Lung (tissue), 11 donors: ENCODE measurements at regions not wholly inside any gene's neighbourhood (a gene's known extent, or its start where the extent isn't known, plus 50 kb on each side); places are given as distances from the start of the nearest gene placed in this dataset.

Source experiments
- ATAC-seq: fragments of 200-7000 bp; cut with Tn5 transposase; one replicate; pipeline ENCODE4 v1.9.1; 2020; ENCODE audit warnings: moderate number of reproducible peaks; ENCODE audit not compliant: insufficient read depth, low FRiP score
- DNase-seq, 3 donors: peaks; one replicate each; pipeline ENCODE4 v3.0.0-alpha.2; 2013 to 2017
- H3K27ac ChIP-seq, 2 donors: one replicate each; pipeline ENCODE4 v1.5.1; 2013; ENCODE audit warnings: mild to moderate bottlenecking in 2 of 2, moderate library complexity in 2 of 2, control low read depth in 1 of 2, inconsistent platforms in 1 of 2, low read depth in 1 of 2, low read length in 1 of 2
- H3K27me3 ChIP-seq, 3 donors: one replicate each; pipeline ENCODE4 v1.5.1; 2013; ENCODE audit warnings: low read length in 2 of 3; ENCODE audit not compliant: control insufficient read depth in 3 of 3, insufficient read depth in 3 of 3
- H3K36me3 ChIP-seq, 4 donors: one replicate each; pipeline ENCODE4 v1.5.1; 2013; ENCODE audit warnings: low read length in 4 of 4, mild to moderate bottlenecking in 1 of 4, moderate library complexity in 1 of 4; ENCODE audit not compliant: control insufficient read depth in 4 of 4, insufficient read depth in 4 of 4
- H3K4me1 ChIP-seq, 5 donors: one replicate each; pipeline ENCODE4 v1.5.1; 2013; ENCODE audit warnings: low read length in 5 of 5, mild to moderate bottlenecking in 2 of 5, moderate library complexity in 1 of 5; ENCODE audit not compliant: control insufficient read depth in 5 of 5, insufficient read depth in 5 of 5
- H3K4me3 ChIP-seq: one replicate; pipeline ENCODE4 v1.5.1; 2013; ENCODE audit warnings: mild to moderate bottlenecking, control low read depth, moderate library complexity
- H3K9ac ChIP-seq, 2 donors: one replicate each; pipeline ENCODE4 v1.5.1; 2013; ENCODE audit warnings: low read length in 2 of 2, control low read depth in 1 of 2; ENCODE audit not compliant: insufficient read depth in 1 of 2
- H3K9me3 ChIP-seq, 4 donors: one replicate each; pipeline ENCODE4 v1.5.1; 2013; ENCODE audit warnings: low read length in 3 of 4, mild to moderate bottlenecking in 1 of 4, moderate library complexity in 1 of 4; ENCODE audit not compliant: control insufficient read depth in 4 of 4, insufficient read depth in 3 of 4
- WGBS, 2 donors: extraction: QIAGEN DNeasy Blood & Tissue Kit; methylation state at CpG; one replicate each; pipeline ENCODE4 v1.1.7; 2013; 5-methylcytosine and 5-hydroxymethylcytosine counted together
- TF ChIP-seq, protein P1 (sequence below): IDR thresholded peaks from 2 replicates; pipeline ENCODE4 v1.5.1; 2012; ENCODE audit warnings: mild to moderate bottlenecking; ENCODE audit errors: control extremely low read depth, extremely low read depth
- donor health status: control.
- donor health status: control.
- donor health status: Bipolar disorder and iron deficiency.
- donor health status: healthy.
- donor health status: DM: yes; HTN: yes; CAD: no.

GRCh38 chrX:124975456-124975855 lies 344.2 kb upstream of the TEX13C start:
- ATAC-seq, result no peak

DNA sequence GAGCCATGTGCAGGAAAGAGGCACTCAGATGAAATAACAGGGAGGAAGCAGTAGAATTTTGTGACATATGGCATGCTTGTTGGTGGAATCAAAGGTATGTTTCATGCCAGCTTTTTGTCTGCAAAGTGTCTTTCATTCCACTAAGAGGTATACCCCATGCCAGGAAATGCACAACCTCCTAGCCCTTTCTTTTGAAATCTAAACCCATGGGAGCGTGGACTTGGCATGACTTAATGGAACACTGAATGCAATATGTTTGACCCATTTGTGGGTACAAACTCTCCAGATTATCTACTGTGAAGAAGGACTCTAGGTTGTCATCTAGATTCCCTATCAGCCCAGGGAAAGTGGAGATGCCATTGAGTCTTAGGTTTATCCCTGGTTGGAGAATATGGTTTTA lies 338.3 kb upstream of the TEX13C start:
- H3K9ac ChIP-seq, result no peak overlapping the region
- ATAC-seq, result no peak
- H3K27ac ChIP-seq, result no peak overlapping the region
- H3K36me3 ChIP-seq, result no peaks in the 10 kb centered on the region
- no peaks in the 10 kb centered on the region for H3K4me1 ChIP-seq
- no peak for DNase-seq
- no peaks in the 10 kb centered on the region for H3K27me3 ChIP-seq
- H3K4me3 ChIP-seq, result no peak overlapping the region
- no peaks in the 10 kb centered on the region for H3K9me3 ChIP-seq
- 73 to 95% methylated on average over 1 of the region's 1 CpG for WGBS, 2 donors
- TF ChIP-seq, protein P1, sequence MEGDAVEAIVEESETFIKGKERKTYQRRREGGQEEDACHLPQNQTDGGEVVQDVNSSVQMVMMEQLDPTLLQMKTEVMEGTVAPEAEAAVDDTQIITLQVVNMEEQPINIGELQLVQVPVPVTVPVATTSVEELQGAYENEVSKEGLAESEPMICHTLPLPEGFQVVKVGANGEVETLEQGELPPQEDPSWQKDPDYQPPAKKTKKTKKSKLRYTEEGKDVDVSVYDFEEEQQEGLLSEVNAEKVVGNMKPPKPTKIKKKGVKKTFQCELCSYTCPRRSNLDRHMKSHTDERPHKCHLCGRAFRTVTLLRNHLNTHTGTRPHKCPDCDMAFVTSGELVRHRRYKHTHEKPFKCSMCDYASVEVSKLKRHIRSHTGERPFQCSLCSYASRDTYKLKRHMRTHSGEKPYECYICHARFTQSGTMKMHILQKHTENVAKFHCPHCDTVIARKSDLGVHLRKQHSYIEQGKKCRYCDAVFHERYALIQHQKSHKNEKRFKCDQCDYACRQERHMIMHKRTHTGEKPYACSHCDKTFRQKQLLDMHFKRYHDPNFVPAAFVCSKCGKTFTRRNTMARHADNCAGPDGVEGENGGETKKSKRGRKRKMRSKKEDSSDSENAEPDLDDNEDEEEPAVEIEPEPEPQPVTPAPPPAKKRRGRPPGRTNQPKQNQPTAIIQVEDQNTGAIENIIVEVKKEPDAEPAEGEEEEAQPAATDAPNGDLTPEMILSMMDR, result no peak

More at GRCh38 chrX:124975456-124975855, 344.2 kb upstream of the TEX13C start:
- Histone ChIP-seq H3K36me3 (no peaks in the 10 kb centered on the region), H3K27me3 (no peaks in the 10 kb centered on the region), H3K9ac (no peak overlapping the region), H3K9me3 (no peaks in the 10 kb centered on the region), H3K4me3 (no peak overlapping the region), H3K27ac (no peak overlapping the region), H3K4me1 (no peaks in the 10 kb centered on the region)
- 80 to 92% methylated on average over 3 of the region's 3 CpGs for WGBS, 2 donors
- DNase-seq, result no peak
- TF ChIP-seq, protein P1, result no peak

GRCh38 chrX:124984140-124984813 lies 335.4 kb upstream of the TEX13C start:
- 49 to 79% methylated on average over 3 of the region's 3 CpGs for WGBS, 2 donors
- Histone ChIP-seq H3K4me3 (no peak overlapping the region), H3K27me3 (no peaks in the 10 kb centered on the region), H3K4me1 (no peaks in the 10 kb centered on the region), H3K9me3 (no peaks in the 10 kb centered on the region), H3K27ac (no peak overlapping the region), H3K9ac (no peak overlapping the region), H3K36me3 (no peaks in the 10 kb centered on the region)
- TF ChIP-seq, protein P1, result no peak
- DNase-seq (no peak), ATAC-seq (no peak)

GRCh38 chrX:124986284-124986683 lies 333.4 kb upstream of the TEX13C start:
- TF ChIP-seq, protein P1, result no peak
- 74 to 90% methylated on average over 3 of the region's 3 CpGs for WGBS, 2 donors
- no peak overlapping the region for H3K4me3 ChIP-seq
- H3K4me1 ChIP-seq, result no peaks in the 10 kb centered on the region
- no peaks in the 10 kb centered on the region for H3K36me3 ChIP-seq
- no peak overlapping the region for H3K27ac ChIP-seq
- ATAC-seq, result no peak
- no peak for DNase-seq
- no peaks in the 10 kb centered on the region for H3K9me3 ChIP-seq
- H3K9ac ChIP-seq, result no peak overlapping the region
- no peaks in the 10 kb centered on the region for H3K27me3 ChIP-seq
